ENCODE measurements at regions not wholly inside any gene's neighbourhood (a gene's known extent, or its start where the extent isn't known, plus 50 kb on each side); places are given as distances from the start of the nearest gene placed in this dataset.

- Histone ChIP-seq H3K27me3 (no peaks in the 10 kb centered on the region), H3K9me3 (peaks cover 2% of the 10 kb centered on the region), H3K27ac (no peak overlapping the region), H3K4me1 (ENCODE audit: control insufficient read depth in 1 of 2, insufficient read depth in 1 of 2, low read depth in 1 of 2, low read length in 1 of 2) (no peaks in the 10 kb centered on the region), H3K36me3 (no peaks in the 10 kb centered on the region), H3K4me3 (ENCODE audit: low read depth in 1 of 2, low read length in 1 of 2) (no peak overlapping the region)
- no peak for TF ChIP-seq CTCF (IDR thresholded peaks at IDR 0.05)
These were observed 605.0 kb upstream of the RAG2 start for GRCh38 chr11:37203006-37203405.

- Histone ChIP-seq H3K4me1 (ENCODE audit: control insufficient read depth in 1 of 2, insufficient read depth in 1 of 2, low read depth in 1 of 2, low read length in 1 of 2) (no peaks in the 10 kb centered on the region), H3K36me3 (no peaks in the 10 kb centered on the region), H3K27ac (no peak overlapping the region), H3K9me3 (peaks cover 2% of the 10 kb centered on the region), H3K4me3 (ENCODE audit: low read depth in 1 of 2, low read length in 1 of 2) (no peak overlapping the region), H3K27me3 (no peaks in the 10 kb centered on the region)
- TF ChIP-seq CTCF (IDR thresholded peaks at IDR 0.05): no peak
These were observed 601.0 kb upstream of the RAG2 start for GRCh38 chr11:37199082-37199481.

- Histone ChIP-seq H3K27me3 (no peaks in the 10 kb centered on the region), H3K4me3 (ENCODE audit: low read depth in 1 of 2, low read length in 1 of 2) (no peak overlapping the region), H3K36me3 (no peaks in the 10 kb centered on the region), H3K9me3 (no peaks in the 10 kb centered on the region), H3K27ac (no peak overlapping the region), H3K4me1 (ENCODE audit: control insufficient read depth in 1 of 2, insufficient read depth in 1 of 2, low read depth in 1 of 2, low read length in 1 of 2) (no peaks in the 10 kb centered on the region)
- no peak for TF ChIP-seq CTCF (IDR thresholded peaks at IDR 0.05)
These were observed 586.3 kb upstream of the RAG2 start for GRCh38 chr11:37184326-37184725.

GRCh38 chr11:37182031-37182430 is 584.0 kb upstream of the RAG2 start:
- no peak overlapping the region for H3K4me3 ChIP-seq (ENCODE audit: low read depth in 1 of 2, low read length in 1 of 2)
- no peaks in the 10 kb centered on the region for H3K4me1 ChIP-seq (ENCODE audit: control insufficient read depth in 1 of 2, insufficient read depth in 1 of 2, low read depth in 1 of 2, low read length in 1 of 2)
- TF ChIP-seq CTCF (IDR thresholded peaks at IDR 0.05): no peak
- no peaks in the 10 kb centered on the region for H3K27me3 ChIP-seq
- no peaks in the 10 kb centered on the region for H3K9me3 ChIP-seq
- H3K36me3 ChIP-seq: no peaks in the 10 kb centered on the region
- no peak overlapping the region for H3K27ac ChIP-seq

GRCh38 chr11:37177721-37178120 is 579.7 kb upstream of the RAG2 start:
- Histone ChIP-seq H3K36me3 (no peaks in the 10 kb centered on the region), H3K27me3 (no peaks in the 10 kb centered on the region), H3K9me3 (no peaks in the 10 kb centered on the region), H3K4me3 (ENCODE audit: low read depth in 1 of 2, low read length in 1 of 2) (no peak overlapping the region), H3K4me1 (ENCODE audit: control insufficient read depth in 1 of 2, insufficient read depth in 1 of 2, low read depth in 1 of 2, low read length in 1 of 2) (no peaks in the 10 kb centered on the region), H3K27ac (no peak overlapping the region)
- no peak for TF ChIP-seq CTCF (IDR thresholded peaks at IDR 0.05)

- no peak for TF ChIP-seq CTCF (IDR thresholded peaks at IDR 0.05)
These were observed 573.4 kb upstream of the RAG2 start for GRCh38 chr11:37171451-37171850.

More at GRCh38 chr11:37171451-37171850, 573.4 kb upstream of the RAG2 start:
- no peaks in the 10 kb centered on the region for H3K36me3 ChIP-seq
- no peaks in the 10 kb centered on the region for H3K9me3 ChIP-seq
- H3K27ac ChIP-seq: no peak overlapping the region
- no peaks in the 10 kb centered on the region for H3K27me3 ChIP-seq
- H3K4me1 ChIP-seq (ENCODE audit: control insufficient read depth in 1 of 2, insufficient read depth in 1 of 2, low read depth in 1 of 2, low read length in 1 of 2): no peaks in the 10 kb centered on the region
- H3K4me3 ChIP-seq (ENCODE audit: low read depth in 1 of 2, low read length in 1 of 2): no peak overlapping the region

All from neutrophil (primary cell).